ENCODE measurements at regions not wholly inside any gene's neighbourhood (a gene's known extent, or its start where the extent isn't known, plus 50 kb on each side); places are given as distances from the start of the nearest gene placed in this dataset.

DNA sequence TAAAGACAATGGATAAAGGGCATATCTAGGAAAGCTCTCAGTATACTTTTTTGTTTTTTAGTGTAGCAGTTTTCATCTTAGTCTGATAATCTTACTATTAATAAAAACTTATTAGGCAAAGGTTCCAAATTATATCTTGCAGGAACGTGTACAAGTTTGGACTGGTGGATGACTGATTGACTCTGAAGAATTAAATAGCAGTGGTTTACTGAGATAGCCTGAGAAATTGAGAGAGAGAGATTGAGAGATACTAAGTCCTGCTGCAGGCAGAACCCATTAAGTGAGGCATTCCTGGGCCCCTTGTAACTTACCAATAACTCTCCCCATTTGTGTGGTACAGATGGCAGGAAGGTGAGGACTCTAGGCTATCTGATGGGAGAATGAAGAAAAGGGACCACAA, 80.2 kb upstream of the SLC38A2 start:
- TF ChIP-seq RAD21 (IDR thresholded peaks at IDR 0.05; ENCODE audit: low read length) (no peak), FOS (IDR thresholded peaks at IDR 0.05; ENCODE audit: low read depth, low read length) (no peak), BHLHE40 (IDR thresholded peaks at IDR 0.05; ENCODE audit: low read depth, low read length) (no peak), CHD1 (IDR thresholded peaks at IDR 0.05; ENCODE audit: low read depth, low read length) (no peak), MAZ (IDR thresholded peaks at IDR 0.05; ENCODE audit: borderline replicate concordance, low read depth, low read length) (no peak), MXI1 (IDR thresholded peaks at IDR 0.05; ENCODE audit: borderline replicate concordance, low read depth, low read length) (no peak), POLR2A (IDR thresholded peaks at IDR 0.05; ENCODE audit: low read depth, low read length) (no peak), SMC3 (IDR thresholded peaks at IDR 0.05; ENCODE audit: low read depth, low read length) (no peak), NFE2L2 (IDR thresholded peaks at IDR 0.05; ENCODE audit: low read depth, low read length) (no peak), RFX5 (IDR thresholded peaks at IDR 0.05; ENCODE audit: low read depth, low read length) (no peak)
- TF ChIP-seq, protein P1, sequence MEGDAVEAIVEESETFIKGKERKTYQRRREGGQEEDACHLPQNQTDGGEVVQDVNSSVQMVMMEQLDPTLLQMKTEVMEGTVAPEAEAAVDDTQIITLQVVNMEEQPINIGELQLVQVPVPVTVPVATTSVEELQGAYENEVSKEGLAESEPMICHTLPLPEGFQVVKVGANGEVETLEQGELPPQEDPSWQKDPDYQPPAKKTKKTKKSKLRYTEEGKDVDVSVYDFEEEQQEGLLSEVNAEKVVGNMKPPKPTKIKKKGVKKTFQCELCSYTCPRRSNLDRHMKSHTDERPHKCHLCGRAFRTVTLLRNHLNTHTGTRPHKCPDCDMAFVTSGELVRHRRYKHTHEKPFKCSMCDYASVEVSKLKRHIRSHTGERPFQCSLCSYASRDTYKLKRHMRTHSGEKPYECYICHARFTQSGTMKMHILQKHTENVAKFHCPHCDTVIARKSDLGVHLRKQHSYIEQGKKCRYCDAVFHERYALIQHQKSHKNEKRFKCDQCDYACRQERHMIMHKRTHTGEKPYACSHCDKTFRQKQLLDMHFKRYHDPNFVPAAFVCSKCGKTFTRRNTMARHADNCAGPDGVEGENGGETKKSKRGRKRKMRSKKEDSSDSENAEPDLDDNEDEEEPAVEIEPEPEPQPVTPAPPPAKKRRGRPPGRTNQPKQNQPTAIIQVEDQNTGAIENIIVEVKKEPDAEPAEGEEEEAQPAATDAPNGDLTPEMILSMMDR (conservative IDR thresholded peaks at IDR 0.05; ENCODE audit: low read depth, low read length) = no peak
- TF ChIP-seq, protein P2, sequence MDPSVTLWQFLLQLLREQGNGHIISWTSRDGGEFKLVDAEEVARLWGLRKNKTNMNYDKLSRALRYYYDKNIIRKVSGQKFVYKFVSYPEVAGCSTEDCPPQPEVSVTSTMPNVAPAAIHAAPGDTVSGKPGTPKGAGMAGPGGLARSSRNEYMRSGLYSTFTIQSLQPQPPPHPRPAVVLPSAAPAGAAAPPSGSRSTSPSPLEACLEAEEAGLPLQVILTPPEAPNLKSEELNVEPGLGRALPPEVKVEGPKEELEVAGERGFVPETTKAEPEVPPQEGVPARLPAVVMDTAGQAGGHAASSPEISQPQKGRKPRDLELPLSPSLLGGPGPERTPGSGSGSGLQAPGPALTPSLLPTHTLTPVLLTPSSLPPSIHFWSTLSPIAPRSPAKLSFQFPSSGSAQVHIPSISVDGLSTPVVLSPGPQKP (IDR thresholded peaks at IDR 0.05; ENCODE audit: borderline replicate concordance, low read depth, low read length) = no peak
- no peak for DNase-seq
- Histone ChIP-seq H3K27ac (ENCODE audit: insufficient read depth, low read length) (no peak overlapping the region), H2AK5ac (ENCODE audit: low read depth, low read length) (peak overlapping the region; percentile 57), H2AFZ (replicated peaks; ENCODE audit: low read length, poor library complexity) (no peak overlapping the region), H2BK15ac (ENCODE audit: low read depth, low read length) (peak overlapping the region; percentile 55; the same call in 1 of the 3 replicates), H4K8ac (ENCODE audit: low read depth in 2 of 2, low read length in 2 of 2) (0 out of 4 replicates have a peak overlapping the region, but pooled peaks of 1 of the 2 experiments have one; percentile 1), H3K9me3 (ENCODE audit: control insufficient read depth, insufficient read depth, low read length) (no peaks in the 10 kb centered on the region), H2BK5ac (ENCODE audit: low read depth, low read length, poor library complexity, severe bottlenecking) (no peak overlapping the region), H3K4me2 (ENCODE audit: low read depth, low read length) (no peak overlapping the region), H3K27me3 (ENCODE audit: control insufficient read depth, insufficient read depth, low read length) (no peaks in the 10 kb centered on the region), H3K9me1 (ENCODE audit: insufficient read depth, low read length) (peaks cover 10% of the 10 kb centered on the region; the same call in 1 of the 2 replicates), H4K91ac (ENCODE audit: insufficient read depth, low read depth, low read length) (peak overlapping the region; percentile 21; the same call in 1 of the 2 replicates), H2BK20ac (ENCODE audit: low read depth, low read length) (peak overlapping the region; percentile 61), H3K9ac (ENCODE audit: low read depth, low read length) (no peak overlapping the region), H3K4me1 (ENCODE audit: control insufficient read depth, insufficient read depth, low read length) (peaks cover 16% of the 10 kb centered on the region), H3K79me1 (ENCODE audit: low read depth in 1 of 2, low read length in 2 of 2) (no peaks in the 10 kb centered on the region; a peak in 1 of 4 replicates), H3K4me3 (ENCODE audit: insufficient read depth, low read depth, low read length) (no peak overlapping the region), H3K18ac (ENCODE audit: low read depth, low read length) (peak overlapping the region; percentile 49; the same call in 1 of the 2 replicates), H2BK120ac (ENCODE audit: low read depth, low read length) (peak overlapping the region; percentile 50; the same call in 1 of the 2 replicates), H3K36me3 (ENCODE audit: control insufficient read depth, insufficient read depth, low read length) (no peaks in the 10 kb centered on the region), H3K14ac (replicated peaks; ENCODE audit: low read depth, low read length) (peak overlapping the region; percentile 10), H3K56ac (ENCODE audit: extremely low read depth, insufficient read depth, low read length) (no peak overlapping the region), H4K5ac (ENCODE audit: low read depth, low read length) (peak overlapping the region; percentile 72; the same call in 1 of the 2 replicates), H3K23ac (ENCODE audit: low read depth, low read length) (no peak overlapping the region), H3K4ac (ENCODE audit: low read depth, low read length) (peak overlapping the region; percentile 73), H2AK9ac (replicated peaks; ENCODE audit: low read depth, low read length, poor library complexity) (no peak overlapping the region), H4K20me1 (ENCODE audit: insufficient read depth, low read length) (no peaks in the 10 kb centered on the region)
- in situ Hi-C loops (cut with MboI; ENCODE audit: low sequenced_read_pairs) (no loop called here), intact Hi-C loops (cut with micrococcal nuclease) (no loop called here), dilution Hi-C loops (cut with HindIII; ENCODE audit: low sequenced_read_pairs, unreplicated experiment) (no loop called here)
- no peak for ATAC-seq (ENCODE audit: low read depth)
- ChIA-PET CTCF (interaction anchor here (1.0 kb wide), 1 partner anchor 19 kb away, joined by 3 read pairs; no protein-coding TSS in a partner anchor), POLR2A (ENCODE audit: unreplicated experiment) (no interaction called here)
- no TSS peak for BruUV-seq (replicated peaks)
- WGBS, 2 experiments (ENCODE audit: extremely low coverage in 2 of 2, insufficient read length in 1 of 2) = no CpG with 5 or more reads among the region's 1 CpG

Data from IMR-90 (cell line).